Suprapubic skin (tissue), 4 donors: ENCODE measurements at regions not wholly inside any gene's neighbourhood (a gene's known extent, or its start where the extent isn't known, plus 50 kb on each side); places are given as distances from the start of the nearest gene placed in this dataset.

Source experiments
- DNase-seq, 2 donors: peaks; one replicate each; pipeline ENCODE4 v3.0.0-alpha.2; 2019; ENCODE audit warnings: low spot score in 2 of 2
- H3K27ac ChIP-seq: fragments of 200-600 bp; sonication (generic); one replicate; pipeline ENCODE4 v1.5.1; 2019
- H3K27me3 ChIP-seq: fragments of 200-600 bp; sonication (generic); one replicate; pipeline ENCODE4 v1.5.1; 2019
- H3K36me3 ChIP-seq: fragments of 200-600 bp; sonication (generic); one replicate; pipeline ENCODE4 v1.5.1; 2019
- H3K4me1 ChIP-seq: fragments of 200-600 bp; sonication (generic); one replicate; pipeline ENCODE4 v1.5.1; 2019
- H3K4me3 ChIP-seq: fragments of 200-600 bp; sonication (generic); one replicate; pipeline ENCODE4 v1.5.1; 2019; ENCODE audit warnings: mild to moderate bottlenecking
- H3K9me3 ChIP-seq: fragments of 200-600 bp; sonication (generic); one replicate; pipeline ENCODE4 v1.5.1; 2019
- EP300 ChIP-seq: sonication (generic); formaldehyde crosslinking; IDR thresholded peaks from one replicate; pipeline ENCODE4 v1.6.1; 2017; ENCODE audit warnings: antibody characterized with exemption
- POLR2A ChIP-seq, 2 donors: fragments of 450-650 bp; IDR thresholded peaks; one replicate each; pipeline ENCODE4 v1.6.1; 2017; ENCODE audit warnings: antibody characterized with exemption in 2 of 2, mild to moderate bottlenecking in 2 of 2, moderate library complexity in 2 of 2
- POLR2AphosphoS5 ChIP-seq, 3 donors: sonication (generic); formaldehyde crosslinking; IDR thresholded peaks; one replicate each; pipeline ENCODE4 v1.6.1; 2017; ENCODE audit warnings: antibody characterized with exemption in 3 of 3
- WGBS: methylation state at CpG from one replicate; pipeline ENCODE4 v1.1.5; 2018; 5-methylcytosine and 5-hydroxymethylcytosine counted together
- TF ChIP-seq, protein P1 (sequence below), 2 donors: fragments of 200-600 bp in 1 of 2; fragments of 450-650 bp in 1 of 2; sonication (generic) in 1 of 2; IDR thresholded peaks; one replicate each; pipeline ENCODE4 v1.5.1; 2016 to 2019; ENCODE audit warnings: antibody characterized with exemption in 2 of 2, mild to moderate bottlenecking in 1 of 2, moderate library complexity in 1 of 2

DNA sequence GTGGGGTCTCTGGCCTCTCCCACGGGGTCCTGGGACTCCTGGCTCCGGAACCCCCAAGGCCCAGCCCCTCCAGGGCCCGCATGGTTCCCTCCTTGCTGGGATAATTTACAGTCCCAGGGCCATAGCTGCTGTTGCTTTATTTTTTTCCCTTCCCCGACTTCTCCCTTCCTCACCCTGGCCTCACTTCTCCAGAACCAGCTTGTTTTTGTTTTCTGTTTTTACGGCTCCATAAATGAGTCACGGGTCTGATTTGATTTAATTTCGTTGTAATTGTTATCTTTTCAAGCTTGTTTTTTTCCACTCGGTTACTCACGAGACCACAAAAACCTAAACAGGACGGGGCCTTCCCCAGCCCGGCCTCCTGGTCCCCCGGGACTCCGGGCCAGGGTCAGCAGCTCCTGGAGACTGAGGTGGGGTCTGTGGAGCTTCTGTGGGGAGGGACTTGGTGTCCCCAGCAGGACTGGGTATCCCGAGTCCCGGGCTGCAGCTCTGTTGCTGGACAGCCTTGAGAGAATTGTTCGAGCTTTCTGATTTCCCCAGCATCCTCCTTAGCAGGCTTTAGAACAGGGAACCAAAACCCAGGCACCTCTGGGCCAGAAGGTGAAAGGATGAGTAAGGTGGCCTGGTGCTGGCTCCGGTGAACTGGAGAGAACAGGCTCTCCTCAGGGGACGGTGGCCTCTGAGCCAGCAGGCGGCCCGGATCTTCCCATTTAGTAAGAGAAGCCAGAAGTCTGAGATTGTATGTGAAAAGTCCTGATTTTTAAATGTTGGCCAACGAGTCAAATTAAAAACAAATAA, 94.9 kb downstream of the CEBPB start:
- no peak overlapping the region for H3K4me3 ChIP-seq
- no peaks in the 10 kb centered on the region for H3K36me3 ChIP-seq
- no peak for TF ChIP-seq POLR2A (IDR thresholded peaks at IDR 0.05)
- TF ChIP-seq POLR2AphosphoS5 (IDR thresholded peaks at IDR 0.05): no peak
- TF ChIP-seq EP300: no peak
- TF ChIP-seq, protein P1, sequence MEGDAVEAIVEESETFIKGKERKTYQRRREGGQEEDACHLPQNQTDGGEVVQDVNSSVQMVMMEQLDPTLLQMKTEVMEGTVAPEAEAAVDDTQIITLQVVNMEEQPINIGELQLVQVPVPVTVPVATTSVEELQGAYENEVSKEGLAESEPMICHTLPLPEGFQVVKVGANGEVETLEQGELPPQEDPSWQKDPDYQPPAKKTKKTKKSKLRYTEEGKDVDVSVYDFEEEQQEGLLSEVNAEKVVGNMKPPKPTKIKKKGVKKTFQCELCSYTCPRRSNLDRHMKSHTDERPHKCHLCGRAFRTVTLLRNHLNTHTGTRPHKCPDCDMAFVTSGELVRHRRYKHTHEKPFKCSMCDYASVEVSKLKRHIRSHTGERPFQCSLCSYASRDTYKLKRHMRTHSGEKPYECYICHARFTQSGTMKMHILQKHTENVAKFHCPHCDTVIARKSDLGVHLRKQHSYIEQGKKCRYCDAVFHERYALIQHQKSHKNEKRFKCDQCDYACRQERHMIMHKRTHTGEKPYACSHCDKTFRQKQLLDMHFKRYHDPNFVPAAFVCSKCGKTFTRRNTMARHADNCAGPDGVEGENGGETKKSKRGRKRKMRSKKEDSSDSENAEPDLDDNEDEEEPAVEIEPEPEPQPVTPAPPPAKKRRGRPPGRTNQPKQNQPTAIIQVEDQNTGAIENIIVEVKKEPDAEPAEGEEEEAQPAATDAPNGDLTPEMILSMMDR (IDR thresholded peaks at IDR 0.05): no peak
- no peaks in the 10 kb centered on the region for H3K27me3 ChIP-seq
- no peaks in the 10 kb centered on the region for H3K9me3 ChIP-seq
- H3K4me1 ChIP-seq: peaks cover 46% of the 10 kb centered on the region
- H3K27ac ChIP-seq: peak overlapping the region; percentile 94
- 46% methylated on average over 19 of the region's 21 CpGs for WGBS
- DNase-seq: no peak

DNA sequence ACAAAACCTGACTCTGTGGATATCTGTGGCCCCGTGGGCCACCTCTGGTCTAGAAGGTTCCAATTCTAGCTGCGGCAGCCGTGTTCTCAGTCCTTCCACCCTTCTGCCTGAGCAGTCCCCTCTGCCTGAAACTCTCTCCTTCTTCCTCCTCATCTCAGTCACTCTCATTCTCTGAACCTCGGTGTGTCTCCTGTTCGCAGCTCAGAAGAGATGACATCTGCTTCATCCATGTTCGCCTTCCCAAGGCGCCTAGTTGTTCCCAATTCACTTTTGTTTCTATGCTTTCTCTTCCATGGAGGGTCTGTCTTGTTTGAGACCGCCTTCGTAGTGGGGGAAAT, 95.5 kb downstream of the CEBPB start:
- peak overlapping the region; percentile 94 for H3K27ac ChIP-seq
- no peak overlapping the region for H3K4me3 ChIP-seq
- WGBS: 64% methylated on average over 9 of the region's 9 CpGs
- peaks cover 46% of the 10 kb centered on the region for H3K4me1 ChIP-seq
- DNase-seq: no peak
- no peak for TF ChIP-seq POLR2A (IDR thresholded peaks at IDR 0.05)
- no peak for TF ChIP-seq POLR2AphosphoS5 (IDR thresholded peaks at IDR 0.05)
- no peak for TF ChIP-seq EP300
- TF ChIP-seq, protein P1 (IDR thresholded peaks at IDR 0.05): no peak
- H3K27me3 ChIP-seq: no peaks in the 10 kb centered on the region
- no peaks in the 10 kb centered on the region for H3K36me3 ChIP-seq
- no peaks in the 10 kb centered on the region for H3K9me3 ChIP-seq

DNA sequence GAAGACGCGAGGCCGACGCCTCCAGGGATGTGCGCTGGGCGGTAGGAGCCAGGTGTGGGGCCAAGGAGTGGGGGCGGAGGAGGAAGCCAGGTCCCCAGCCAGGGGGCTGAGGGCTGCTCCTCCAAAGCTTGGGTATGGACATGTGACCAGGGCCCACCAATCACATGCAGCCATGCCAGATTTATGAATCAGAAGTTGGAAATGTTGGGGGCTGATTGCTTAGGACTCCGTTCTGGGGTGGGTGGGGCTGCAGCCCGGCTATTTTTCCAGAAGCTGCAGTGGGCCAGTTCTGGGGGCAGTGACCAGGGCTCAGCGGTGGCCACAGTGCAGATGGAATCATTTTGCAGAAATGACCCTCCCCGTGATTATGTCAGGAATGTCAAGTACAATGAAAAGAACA, 96.0 kb downstream of the CEBPB start:
- Histone ChIP-seq H3K27ac (peak overlapping the region; percentile 94), H3K36me3 (no peaks in the 10 kb centered on the region), H3K9me3 (no peaks in the 10 kb centered on the region), H3K27me3 (no peaks in the 10 kb centered on the region), H3K4me1 (peaks cover 49% of the 10 kb centered on the region), H3K4me3 (no peak overlapping the region)
- TF ChIP-seq POLR2AphosphoS5 (IDR thresholded peaks at IDR 0.05) (no peak), EP300 (no peak)
- TF ChIP-seq, protein P1 (IDR thresholded peaks at IDR 0.05): no peak
- peak in 1 of 2 donors; percentile 91 for DNase-seq
- WGBS: 46% methylated on average over 11 of the region's 11 CpGs

DNA sequence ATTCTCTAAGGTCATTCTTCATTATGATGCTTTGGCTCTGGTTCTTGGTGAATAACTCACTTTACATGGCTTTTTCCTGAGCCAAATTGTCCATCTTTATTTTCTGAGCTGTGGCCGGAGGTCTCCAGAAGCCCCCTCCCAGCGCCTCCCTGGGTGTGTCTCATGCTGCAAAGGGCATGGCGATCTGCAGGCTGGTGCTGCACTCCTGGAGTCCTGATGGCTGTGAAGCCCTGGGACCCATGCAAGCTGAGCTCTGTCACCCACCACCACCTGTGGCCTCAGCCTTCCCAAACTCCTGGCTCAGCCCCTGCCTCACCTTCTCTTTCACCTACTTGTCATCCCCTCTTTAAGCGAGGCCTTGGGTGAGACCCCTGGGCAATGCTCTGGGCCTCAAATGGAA, 96.9 kb downstream of the CEBPB start:
- Histone ChIP-seq H3K4me3 (no peak overlapping the region), H3K36me3 (no peaks in the 10 kb centered on the region), H3K9me3 (no peaks in the 10 kb centered on the region), H3K27ac (peak overlapping the region; percentile 59), H3K4me1 (peaks cover 58% of the 10 kb centered on the region), H3K27me3 (no peaks in the 10 kb centered on the region)
- TF ChIP-seq POLR2A (IDR thresholded peaks at IDR 0.05) (no peak), POLR2AphosphoS5 (IDR thresholded peaks at IDR 0.05) (no peak), EP300 (no peak)
- TF ChIP-seq, protein P1 (IDR thresholded peaks at IDR 0.05): no peak
- 90% methylated on average over 4 of the region's 4 CpGs for WGBS
- no peak for DNase-seq

DNA sequence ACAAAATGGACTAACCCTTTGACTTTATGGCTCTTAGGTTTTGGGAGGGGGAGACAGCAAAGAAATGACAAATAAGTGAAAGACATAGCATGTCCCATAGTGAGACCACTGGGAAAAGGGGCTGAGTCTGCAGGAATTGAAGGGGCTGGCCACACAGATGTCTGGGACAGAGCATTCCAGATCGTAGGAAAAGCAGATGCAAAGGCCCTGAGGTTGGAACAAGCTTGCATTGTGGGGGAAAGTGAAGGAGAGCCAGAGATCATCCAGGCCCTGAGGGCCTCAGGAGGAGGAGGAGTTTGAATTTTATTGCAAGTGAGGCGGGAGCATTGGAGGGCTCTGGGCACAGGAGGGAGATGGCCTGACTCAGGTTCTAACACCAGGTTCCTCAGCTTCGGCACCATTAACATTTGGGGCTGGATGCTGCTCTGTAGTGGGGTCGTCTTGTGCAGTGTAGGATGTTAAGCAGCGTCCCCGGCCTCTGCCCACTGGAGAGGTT, 97.5 kb downstream of the CEBPB start:
- no peak for DNase-seq
- 75% methylated on average over 6 of the region's 6 CpGs for WGBS
- Histone ChIP-seq H3K9me3 (no peaks in the 10 kb centered on the region), H3K4me3 (no peak overlapping the region), H3K4me1 (peaks cover 60% of the 10 kb centered on the region), H3K36me3 (no peaks in the 10 kb centered on the region), H3K27me3 (no peaks in the 10 kb centered on the region), H3K27ac (no peak overlapping the region)
- no peak for TF ChIP-seq POLR2AphosphoS5 (IDR thresholded peaks at IDR 0.05)
- TF ChIP-seq EP300: no peak
- TF ChIP-seq POLR2A (IDR thresholded peaks at IDR 0.05): no peak
- TF ChIP-seq, protein P1 (IDR thresholded peaks at IDR 0.05): no peak
